Central memory CD8-positive, alpha-beta T cell (primary cell): ENCODE measurements at regions not wholly inside any gene's neighbourhood (a gene's known extent, or its start where the extent isn't known, plus 50 kb on each side); places are given as distances from the start of the nearest gene placed in this dataset.

Source experiments
- ATAC-seq: fragments of 150-1000 bp; cut with Tn5 transposase; replicated peaks from 2 replicates; pipeline ENCODE4 v1.10.0; 2022; ENCODE audit warnings: mild to moderate bottlenecking, moderate FRiP score, moderate number of reproducible peaks; ENCODE audit not compliant: poor library complexity, severe bottlenecking; ENCODE audit errors: extremely low read depth
- DNase-seq, 2 donors: peaks; one replicate each; pipeline ENCODE4 v3.0.0; 2021; ENCODE audit warnings: low spot score in 2 of 2
- H3K27ac Mint-ChIP-seq: one replicate; pipeline ENCODE4 v1.8.0; 2022; ENCODE audit warnings: low read depth, mild to moderate bottlenecking, moderate library complexity, mixed read lengths
- H3K27me3 Mint-ChIP-seq: one replicate; pipeline ENCODE4 v1.8.0; 2022; ENCODE audit warnings: mixed read lengths
- H3K36me3 Mint-ChIP-seq: one replicate; pipeline ENCODE4 v1.8.0; 2022; ENCODE audit warnings: mild to moderate bottlenecking, moderate library complexity, mixed read lengths; ENCODE audit not compliant: insufficient read depth
- H3K4me1 Mint-ChIP-seq: one replicate; pipeline ENCODE4 v1.8.0; 2022; ENCODE audit warnings: mixed read lengths
- H3K4me3 Mint-ChIP-seq: one replicate; pipeline ENCODE4 v1.8.0; 2022; ENCODE audit warnings: mild to moderate bottlenecking, moderate library complexity, mixed read lengths
- H3K9me3 Mint-ChIP-seq: one replicate; pipeline ENCODE4 v1.8.0; 2022; ENCODE audit warnings: mixed read lengths

GRCh38 chr6:26304797-26305640 lies 60.0 kb upstream of the BTN3A2 start:
- Mint-ChIP-seq H3K4me3 (peak overlapping the region; percentile 89), H3K27me3 (no peaks in the 10 kb centered on the region), H3K4me1 (peaks cover 49% of the 10 kb centered on the region), H3K9me3 (no peaks in the 10 kb centered on the region), H3K36me3 (peaks cover 23% of the 10 kb centered on the region), H3K27ac (peak overlapping the region; percentile 94)
- DNase-seq (peak; percentile 43 to 52), ATAC-seq (peak; percentile 83)

- peaks cover 28% of the 10 kb centered on the region for H3K36me3 Mint-ChIP-seq
- H3K4me3 Mint-ChIP-seq, result peak overlapping the region; percentile 89
- peak overlapping the region; percentile 94 for H3K27ac Mint-ChIP-seq
- no peaks in the 10 kb centered on the region for H3K27me3 Mint-ChIP-seq
- H3K9me3 Mint-ChIP-seq, result no peaks in the 10 kb centered on the region
- DNase-seq (no peak), ATAC-seq (no peak)
- peaks cover 55% of the 10 kb centered on the region for H3K4me1 Mint-ChIP-seq
Measured at GRCh38 chr6:26305641-26305969, 59.4 kb upstream of the BTN3A2 start.

- DNase-seq (no peak), ATAC-seq (no peak)
- Mint-ChIP-seq H3K9me3 (no peaks in the 10 kb centered on the region), H3K27ac (peak overlapping the region; percentile 25), H3K4me1 (peaks cover 61% of the 10 kb centered on the region), H3K27me3 (no peaks in the 10 kb centered on the region), H3K4me3 (no peak overlapping the region), H3K36me3 (peaks cover 34% of the 10 kb centered on the region)
Measured at GRCh38 chr6:26306232-26306631, 58.8 kb upstream of the BTN3A2 start.

GRCh38 chr6:26307850-26308249 lies 57.1 kb upstream of the BTN3A2 start:
- no peak overlapping the region for H3K4me3 Mint-ChIP-seq
- DNase-seq, result no peak
- H3K9me3 Mint-ChIP-seq, result peaks cover 1% of the 10 kb centered on the region
- peak overlapping the region; percentile 44 for H3K27ac Mint-ChIP-seq
- peaks cover 78% of the 10 kb centered on the region for H3K4me1 Mint-ChIP-seq
- ATAC-seq, result no peak
- peaks cover 1% of the 10 kb centered on the region for H3K27me3 Mint-ChIP-seq
- peaks cover 50% of the 10 kb centered on the region for H3K36me3 Mint-ChIP-seq

DNA sequence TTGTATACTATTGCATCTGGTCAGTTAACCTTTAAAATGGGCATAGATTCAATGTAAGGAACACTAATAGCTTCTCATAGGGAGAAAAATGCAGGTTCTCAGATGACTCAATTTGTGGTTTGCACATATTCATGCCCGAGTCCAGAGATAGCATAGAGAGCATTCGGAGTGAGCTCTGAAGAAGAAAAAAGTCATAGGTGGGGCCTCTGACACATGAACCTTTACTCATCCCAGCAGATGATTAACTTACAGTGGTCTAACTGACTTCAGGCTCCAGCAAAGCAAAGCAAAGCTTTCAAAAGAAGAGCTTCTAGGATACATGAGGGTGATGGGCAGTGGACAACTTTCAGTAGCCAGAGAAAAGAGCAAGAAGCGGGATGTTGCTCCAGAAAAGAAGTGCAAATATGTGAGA lies 55.3 kb upstream of the BTN3A2 start:
- Mint-ChIP-seq H3K27ac (peak overlapping the region; percentile 100), H3K36me3 (peaks cover 53% of the 10 kb centered on the region), H3K4me1 (peaks cover 76% of the 10 kb centered on the region), H3K4me3 (peak overlapping the region; percentile 95), H3K9me3 (peaks cover 5% of the 10 kb centered on the region), H3K27me3 (peaks cover 8% of the 10 kb centered on the region)
- ATAC-seq (no peak), DNase-seq (no peak)

GRCh38 chr6:26311012-26311384 lies 54.0 kb upstream of the BTN3A2 start:
- ATAC-seq, result peak; percentile 5

DNA sequence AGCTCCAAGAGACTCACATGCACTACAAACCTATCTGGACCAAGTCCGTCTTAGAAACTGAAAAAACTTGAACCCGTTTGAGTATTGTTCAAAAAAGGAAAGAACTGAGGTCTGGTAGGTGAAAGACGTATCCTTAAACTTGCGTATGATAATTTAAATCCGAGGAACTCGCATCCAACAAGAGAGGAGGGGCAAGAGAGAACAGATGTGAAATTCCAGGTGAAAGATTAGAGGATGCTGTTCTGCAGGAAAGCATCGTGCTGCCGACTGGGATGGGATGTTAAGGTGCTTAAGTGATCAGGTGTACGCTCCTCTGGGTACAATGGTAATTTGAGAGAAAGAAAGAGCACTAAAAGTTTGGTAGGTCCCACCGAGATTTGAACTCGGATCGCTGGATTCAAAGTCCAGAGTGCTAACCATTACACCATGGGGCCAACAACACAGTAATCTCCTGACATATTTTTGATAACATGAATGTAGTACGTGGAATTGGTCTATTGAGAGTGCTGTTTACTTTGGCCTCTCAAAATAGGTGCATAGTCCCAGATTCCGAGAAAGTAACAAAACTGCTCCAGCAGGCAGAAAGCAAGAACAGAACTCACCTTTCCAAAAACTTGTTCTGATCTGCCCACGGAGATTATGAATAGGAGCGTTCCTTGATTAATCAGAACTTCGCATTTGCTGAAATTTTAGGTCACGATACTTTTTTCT lies 53.5 kb upstream of the BTN3A2 start:
- peaks cover 42% of the 10 kb centered on the region for H3K36me3 Mint-ChIP-seq
- H3K4me1 Mint-ChIP-seq, result peaks cover 64% of the 10 kb centered on the region
- H3K9me3 Mint-ChIP-seq, result peaks cover 5% of the 10 kb centered on the region
- peak; percentile 44 for ATAC-seq
- peaks cover 8% of the 10 kb centered on the region for H3K27me3 Mint-ChIP-seq
- H3K27ac Mint-ChIP-seq, result peak overlapping the region; percentile 100
- H3K4me3 Mint-ChIP-seq, result peak overlapping the region; percentile 95
- DNase-seq, result peak; percentile 47 to 62

More at GRCh38 chr6:26311012-26311384, 54.0 kb upstream of the BTN3A2 start:
- H3K36me3 Mint-ChIP-seq, result peaks cover 43% of the 10 kb centered on the region
- H3K9me3 Mint-ChIP-seq, result peaks cover 5% of the 10 kb centered on the region
- peak overlapping the region; percentile 100 for H3K27ac Mint-ChIP-seq
- peak overlapping the region; percentile 95 for H3K4me3 Mint-ChIP-seq
- peaks cover 8% of the 10 kb centered on the region for H3K27me3 Mint-ChIP-seq
- H3K4me1 Mint-ChIP-seq, result peaks cover 64% of the 10 kb centered on the region
- DNase-seq, result peak in 1 of 2 donors; percentile 45

DNA sequence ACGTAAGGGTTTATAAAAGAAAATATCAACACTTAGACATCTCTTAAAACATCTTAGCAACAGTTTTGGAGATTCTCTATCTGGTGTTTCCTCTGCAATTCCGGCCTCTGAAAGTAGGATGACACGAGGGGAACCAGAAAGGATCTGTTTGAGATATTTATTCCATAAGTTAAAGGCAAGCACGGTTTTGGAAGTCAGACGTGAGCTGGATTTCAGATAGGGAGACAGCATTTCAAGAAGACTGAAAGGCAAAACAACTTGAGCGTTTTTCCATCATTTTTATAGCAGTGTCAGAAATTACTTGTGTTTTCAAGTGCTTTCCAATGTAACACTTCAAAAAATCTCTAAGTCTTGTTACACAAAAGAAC lies 52.9 kb upstream of the BTN3A2 start:
- H3K27me3 Mint-ChIP-seq, result peaks cover 8% of the 10 kb centered on the region
- peaks cover 64% of the 10 kb centered on the region for H3K4me1 Mint-ChIP-seq
- H3K4me3 Mint-ChIP-seq, result peak overlapping the region; percentile 95
- ATAC-seq, result no peak
- peaks cover 5% of the 10 kb centered on the region for H3K9me3 Mint-ChIP-seq
- H3K36me3 Mint-ChIP-seq, result peaks cover 40% of the 10 kb centered on the region
- no peak for DNase-seq
- H3K27ac Mint-ChIP-seq, result peak overlapping the region; percentile 100

DNA sequence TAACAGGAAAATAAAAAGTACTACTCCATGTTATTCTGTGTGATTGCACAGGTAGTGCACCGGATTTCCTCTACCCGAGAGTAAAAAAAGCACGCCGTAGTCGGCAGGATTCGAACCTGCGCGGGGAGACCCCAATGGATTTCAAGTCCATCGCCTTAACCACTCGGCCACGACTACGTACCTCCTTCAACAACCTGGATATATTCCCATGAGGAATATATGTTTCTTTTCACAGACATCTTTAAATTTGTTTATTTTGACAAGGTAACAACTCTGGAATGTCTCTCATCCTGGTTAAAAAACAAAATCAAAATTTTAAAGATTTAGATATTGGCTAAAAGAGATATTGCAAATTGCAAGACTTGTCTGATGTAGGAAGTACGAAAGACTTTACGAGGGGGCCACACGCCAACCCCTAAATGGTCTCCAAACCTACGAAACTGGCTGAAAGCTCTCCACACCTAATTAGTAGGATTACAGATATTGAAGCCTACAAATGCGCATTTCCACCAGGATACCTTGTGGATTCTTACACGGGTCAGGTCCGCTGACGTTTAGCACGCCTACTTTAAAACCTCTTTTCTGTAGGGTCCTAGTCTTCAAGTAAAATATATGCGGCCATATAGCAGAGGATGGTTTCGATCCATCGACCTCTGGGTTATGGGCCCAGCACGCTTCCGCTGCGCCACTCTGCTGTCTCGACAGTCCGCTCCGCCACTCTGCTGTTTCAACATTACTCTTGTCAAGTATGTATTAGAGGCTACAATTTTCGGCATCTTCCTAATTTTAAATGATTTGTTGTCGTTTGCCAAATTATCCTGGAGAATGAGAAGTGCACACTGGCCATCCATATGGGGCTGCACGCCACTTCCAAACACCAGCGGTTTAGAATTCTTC lies 52.2 kb upstream of the BTN3A2 start:
- peak overlapping the region; percentile 100 for H3K27ac Mint-ChIP-seq
- ATAC-seq, result peak; percentile 67
- peaks cover 8% of the 10 kb centered on the region for H3K27me3 Mint-ChIP-seq
- H3K36me3 Mint-ChIP-seq, result peaks cover 38% of the 10 kb centered on the region
- peak; percentile 80 to 81 for DNase-seq
- H3K4me3 Mint-ChIP-seq, result peak overlapping the region; percentile 95
- peaks cover 5% of the 10 kb centered on the region for H3K9me3 Mint-ChIP-seq
- H3K4me1 Mint-ChIP-seq, result peaks cover 58% of the 10 kb centered on the region
